ENCODE measurements at regions not wholly inside any gene's neighbourhood (a gene's known extent, or its start where the extent isn't known, plus 50 kb on each side); places are given as distances from the start of the nearest gene placed in this dataset.

DNA sequence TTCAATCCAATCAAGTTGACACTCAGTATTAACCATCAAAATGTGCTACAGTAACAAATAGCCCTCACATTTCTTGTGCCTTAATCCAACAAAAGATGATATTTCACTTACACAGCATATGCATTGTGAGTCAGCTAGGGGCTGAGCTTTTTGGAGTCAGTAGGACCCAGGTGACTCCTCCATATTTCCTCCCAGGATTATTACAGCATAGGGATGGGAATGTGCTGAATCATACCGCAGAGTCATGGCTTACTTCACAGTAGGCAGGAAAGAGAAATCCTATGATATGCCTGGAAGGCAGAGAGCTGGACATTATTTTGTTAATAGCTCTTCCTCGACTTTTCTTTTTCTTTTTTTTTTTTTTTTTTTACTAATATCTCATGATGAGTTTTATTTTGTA is 153.3 kb downstream of the TMEM182 start (continued):
- TF ChIP-seq, protein P1, sequence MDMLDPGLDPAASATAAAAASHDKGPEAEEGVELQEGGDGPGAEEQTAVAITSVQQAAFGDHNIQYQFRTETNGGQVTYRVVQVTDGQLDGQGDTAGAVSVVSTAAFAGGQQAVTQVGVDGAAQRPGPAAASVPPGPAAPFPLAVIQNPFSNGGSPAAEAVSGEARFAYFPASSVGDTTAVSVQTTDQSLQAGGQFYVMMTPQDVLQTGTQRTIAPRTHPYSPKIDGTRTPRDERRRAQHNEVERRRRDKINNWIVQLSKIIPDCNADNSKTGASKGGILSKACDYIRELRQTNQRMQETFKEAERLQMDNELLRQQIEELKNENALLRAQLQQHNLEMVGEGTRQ (CRISPR knock-in tag; IDR thresholded peaks at IDR 0.05): no peak
- TF ChIP-seq ZNF232 (CRISPR knock-in tag; IDR thresholded peaks at IDR 0.05): no peak
- no peak for TF ChIP-seq FOXP1 (CRISPR knock-in tag; IDR thresholded peaks at IDR 0.05; ENCODE audit: borderline replicate concordance)
- no peak for TF ChIP-seq ETV6 (CRISPR knock-in tag; IDR thresholded peaks at IDR 0.05)
- TF ChIP-seq, protein P2, sequence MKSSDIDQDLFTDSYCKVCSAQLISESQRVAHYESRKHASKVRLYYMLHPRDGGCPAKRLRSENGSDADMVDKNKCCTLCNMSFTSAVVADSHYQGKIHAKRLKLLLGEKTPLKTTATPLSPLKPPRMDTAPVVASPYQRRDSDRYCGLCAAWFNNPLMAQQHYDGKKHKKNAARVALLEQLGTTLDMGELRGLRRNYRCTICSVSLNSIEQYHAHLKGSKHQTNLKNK (CRISPR knock-in tag; IDR thresholded peaks at IDR 0.05): no peak
- TF ChIP-seq, protein P3, sequence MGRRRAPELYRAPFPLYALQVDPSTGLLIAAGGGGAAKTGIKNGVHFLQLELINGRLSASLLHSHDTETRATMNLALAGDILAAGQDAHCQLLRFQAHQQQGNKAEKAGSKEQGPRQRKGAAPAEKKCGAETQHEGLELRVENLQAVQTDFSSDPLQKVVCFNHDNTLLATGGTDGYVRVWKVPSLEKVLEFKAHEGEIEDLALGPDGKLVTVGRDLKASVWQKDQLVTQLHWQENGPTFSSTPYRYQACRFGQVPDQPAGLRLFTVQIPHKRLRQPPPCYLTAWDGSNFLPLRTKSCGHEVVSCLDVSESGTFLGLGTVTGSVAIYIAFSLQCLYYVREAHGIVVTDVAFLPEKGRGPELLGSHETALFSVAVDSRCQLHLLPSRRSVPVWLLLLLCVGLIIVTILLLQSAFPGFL (CRISPR knock-in tag; IDR thresholded peaks at IDR 0.05; ENCODE audit: borderline replicate concordance): no peak
- TF ChIP-seq, protein P4, sequence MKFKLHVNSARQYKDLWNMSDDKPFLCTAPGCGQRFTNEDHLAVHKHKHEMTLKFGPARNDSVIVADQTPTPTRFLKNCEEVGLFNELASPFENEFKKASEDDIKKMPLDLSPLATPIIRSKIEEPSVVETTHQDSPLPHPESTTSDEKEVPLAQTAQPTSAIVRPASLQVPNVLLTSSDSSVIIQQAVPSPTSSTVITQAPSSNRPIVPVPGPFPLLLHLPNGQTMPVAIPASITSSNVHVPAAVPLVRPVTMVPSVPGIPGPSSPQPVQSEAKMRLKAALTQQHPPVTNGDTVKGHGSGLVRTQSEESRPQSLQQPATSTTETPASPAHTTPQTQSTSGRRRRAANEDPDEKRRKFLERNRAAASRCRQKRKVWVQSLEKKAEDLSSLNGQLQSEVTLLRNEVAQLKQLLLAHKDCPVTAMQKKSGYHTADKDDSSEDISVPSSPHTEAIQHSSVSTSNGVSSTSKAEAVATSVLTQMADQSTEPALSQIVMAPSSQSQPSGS (CRISPR knock-in tag; IDR thresholded peaks at IDR 0.05; ENCODE audit: borderline replicate concordance, low read depth): no peak
- no peak for TF ChIP-seq NR3C1 (CRISPR knock-in tag; conservative IDR thresholded peaks at IDR 0.05; ENCODE audit: low read depth)
- TF ChIP-seq FOXK1 (CRISPR knock-in tag; IDR thresholded peaks at IDR 0.05): no peak
- TF ChIP-seq, protein P5, sequence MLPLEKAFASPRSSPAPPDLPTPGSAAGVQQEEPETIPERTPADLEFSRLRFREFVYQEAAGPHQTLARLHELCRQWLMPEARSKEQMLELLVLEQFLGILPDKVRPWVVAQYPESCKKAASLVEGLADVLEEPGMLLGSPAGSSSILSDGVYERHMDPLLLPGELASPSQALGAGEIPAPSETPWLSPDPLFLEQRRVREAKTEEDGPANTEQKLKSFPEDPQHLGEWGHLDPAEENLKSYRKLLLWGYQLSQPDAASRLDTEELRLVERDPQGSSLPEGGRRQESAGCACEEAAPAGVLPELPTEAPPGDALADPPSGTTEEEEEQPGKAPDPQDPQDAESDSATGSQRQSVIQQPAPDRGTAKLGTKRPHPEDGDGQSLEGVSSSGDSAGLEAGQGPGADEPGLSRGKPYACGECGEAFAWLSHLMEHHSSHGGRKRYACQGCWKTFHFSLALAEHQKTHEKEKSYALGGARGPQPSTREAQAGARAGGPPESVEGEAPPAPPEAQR (CRISPR knock-in tag; IDR thresholded peaks at IDR 0.05): no peak

DNA sequence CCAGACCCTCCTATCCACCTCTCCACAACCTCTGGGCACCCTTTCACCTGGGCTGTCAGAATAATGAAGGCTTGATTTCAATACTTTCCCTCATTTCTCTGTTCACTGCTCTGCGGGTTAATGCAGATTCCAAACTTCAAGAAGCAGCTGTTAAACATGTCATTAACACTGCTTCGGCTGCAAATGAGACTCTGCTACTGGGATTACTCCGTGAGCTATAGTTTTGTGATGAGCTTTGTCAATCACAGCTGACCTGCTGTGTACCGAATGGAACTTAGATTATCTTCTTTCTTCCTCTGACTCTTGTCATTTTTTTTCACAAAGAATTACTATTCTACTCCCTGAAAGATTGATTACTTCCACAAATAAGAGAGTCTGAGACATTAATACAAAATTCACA is 160.5 kb downstream of the TMEM182 start:
- Mint-ChIP-seq H3K4me3 (no peak overlapping the region), H3K4me1 (peaks cover 7% of the 10 kb centered on the region; the same call in 1 of the 2 replicates), H3K27me3 (ENCODE audit: low read depth) (no peaks in the 10 kb centered on the region), H3K36me3 (peaks cover 11% of the 10 kb centered on the region), H3K27ac (no peak overlapping the region), H3K9me3 (peaks cover 26% of the 10 kb centered on the region)
- ChIA-PET POLR2A (no interaction called here), CTCF (no interaction called here)
- no peak for ATAC-seq
- TF ChIP-seq NR2C2 (CRISPR knock-in tag; IDR thresholded peaks at IDR 0.05): no peak
- no peak for TF ChIP-seq TP53 (CRISPR knock-in tag; IDR thresholded peaks at IDR 0.05)
- no peak for DNase-seq (ENCODE audit: low spot score)

DNA sequence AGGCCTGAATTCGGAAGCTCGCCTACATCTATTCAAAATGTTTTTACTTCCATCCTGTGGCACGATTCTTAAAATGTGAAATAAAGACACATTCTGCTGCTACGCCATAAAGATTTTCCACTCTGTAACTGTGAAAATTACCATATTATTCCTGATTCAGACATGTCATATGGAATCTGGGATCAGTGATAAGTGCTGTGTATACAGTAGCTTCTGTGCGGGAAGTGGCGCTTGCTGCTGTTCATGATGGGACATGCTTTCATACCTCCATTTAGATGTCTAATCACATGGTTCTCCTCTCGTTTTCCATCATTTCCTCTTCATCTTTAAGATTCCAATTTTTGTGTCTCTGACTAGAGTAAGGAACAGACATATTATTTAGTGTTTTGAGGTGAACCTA is 163.2 kb downstream of the TMEM182 start:
- DNase-seq (ENCODE audit: low spot score) (no peak), ATAC-seq (no peak)
- POLR2A ChIA-PET: no interaction called here
- Mint-ChIP-seq H3K9me3 (peaks cover 8% of the 10 kb centered on the region; the same call in 1 of the 2 replicates), H3K4me3 (no peak overlapping the region), H3K27ac (no peak overlapping the region), H3K4me1 (peaks cover 8% of the 10 kb centered on the region), H3K27me3 (ENCODE audit: low read depth) (no peaks in the 10 kb centered on the region), H3K36me3 (no peaks in the 10 kb centered on the region)
- CTCF ChIA-PET: no interaction called here
- TF ChIP-seq FOXJ3 (CRISPR knock-in tag; IDR thresholded peaks at IDR 0.05; ENCODE audit: borderline replicate concordance): no peak
- no peak for TF ChIP-seq GRHL2 (CRISPR knock-in tag; IDR thresholded peaks at IDR 0.05; ENCODE audit: insufficient replicate concordance, severe bottlenecking)
- TF ChIP-seq, protein P6, sequence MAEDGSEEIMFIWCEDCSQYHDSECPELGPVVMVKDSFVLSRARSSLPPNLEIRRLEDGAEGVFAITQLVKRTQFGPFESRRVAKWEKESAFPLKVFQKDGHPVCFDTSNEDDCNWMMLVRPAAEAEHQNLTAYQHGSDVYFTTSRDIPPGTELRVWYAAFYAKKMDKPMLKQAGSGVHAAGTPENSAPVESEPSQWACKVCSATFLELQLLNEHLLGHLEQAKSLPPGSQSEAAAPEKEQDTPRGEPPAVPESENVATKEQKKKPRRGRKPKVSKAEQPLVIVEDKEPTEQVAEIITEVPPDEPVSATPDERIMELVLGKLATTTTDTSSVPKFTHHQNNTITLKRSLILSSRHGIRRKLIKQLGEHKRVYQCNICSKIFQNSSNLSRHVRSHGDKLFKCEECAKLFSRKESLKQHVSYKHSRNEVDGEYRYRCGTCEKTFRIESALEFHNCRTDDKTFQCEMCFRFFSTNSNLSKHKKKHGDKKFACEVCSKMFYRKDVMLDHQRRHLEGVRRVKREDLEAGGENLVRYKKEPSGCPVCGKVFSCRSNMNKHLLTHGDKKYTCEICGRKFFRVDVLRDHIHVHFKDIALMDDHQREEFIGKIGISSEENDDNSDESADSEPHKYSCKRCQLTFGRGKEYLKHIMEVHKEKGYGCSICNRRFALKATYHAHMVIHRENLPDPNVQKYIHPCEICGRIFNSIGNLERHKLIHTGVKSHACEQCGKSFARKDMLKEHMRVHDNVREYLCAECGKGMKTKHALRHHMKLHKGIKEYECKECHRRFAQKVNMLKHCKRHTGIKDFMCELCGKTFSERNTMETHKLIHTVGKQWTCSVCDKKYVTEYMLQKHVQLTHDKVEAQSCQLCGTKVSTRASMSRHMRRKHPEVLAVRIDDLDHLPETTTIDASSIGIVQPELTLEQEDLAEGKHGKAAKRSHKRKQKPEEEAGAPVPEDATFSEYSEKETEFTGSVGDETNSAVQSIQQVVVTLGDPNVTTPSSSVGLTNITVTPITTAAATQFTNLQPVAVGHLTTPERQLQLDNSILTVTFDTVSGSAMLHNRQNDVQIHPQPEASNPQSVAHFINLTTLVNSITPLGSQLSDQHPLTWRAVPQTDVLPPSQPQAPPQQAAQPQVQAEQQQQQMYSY (CRISPR knock-in tag; IDR thresholded peaks at IDR 0.05): no peak
- no peak for TF ChIP-seq SP1 (CRISPR knock-in tag; conservative IDR thresholded peaks at IDR 0.05)
- TF ChIP-seq, protein P7, sequence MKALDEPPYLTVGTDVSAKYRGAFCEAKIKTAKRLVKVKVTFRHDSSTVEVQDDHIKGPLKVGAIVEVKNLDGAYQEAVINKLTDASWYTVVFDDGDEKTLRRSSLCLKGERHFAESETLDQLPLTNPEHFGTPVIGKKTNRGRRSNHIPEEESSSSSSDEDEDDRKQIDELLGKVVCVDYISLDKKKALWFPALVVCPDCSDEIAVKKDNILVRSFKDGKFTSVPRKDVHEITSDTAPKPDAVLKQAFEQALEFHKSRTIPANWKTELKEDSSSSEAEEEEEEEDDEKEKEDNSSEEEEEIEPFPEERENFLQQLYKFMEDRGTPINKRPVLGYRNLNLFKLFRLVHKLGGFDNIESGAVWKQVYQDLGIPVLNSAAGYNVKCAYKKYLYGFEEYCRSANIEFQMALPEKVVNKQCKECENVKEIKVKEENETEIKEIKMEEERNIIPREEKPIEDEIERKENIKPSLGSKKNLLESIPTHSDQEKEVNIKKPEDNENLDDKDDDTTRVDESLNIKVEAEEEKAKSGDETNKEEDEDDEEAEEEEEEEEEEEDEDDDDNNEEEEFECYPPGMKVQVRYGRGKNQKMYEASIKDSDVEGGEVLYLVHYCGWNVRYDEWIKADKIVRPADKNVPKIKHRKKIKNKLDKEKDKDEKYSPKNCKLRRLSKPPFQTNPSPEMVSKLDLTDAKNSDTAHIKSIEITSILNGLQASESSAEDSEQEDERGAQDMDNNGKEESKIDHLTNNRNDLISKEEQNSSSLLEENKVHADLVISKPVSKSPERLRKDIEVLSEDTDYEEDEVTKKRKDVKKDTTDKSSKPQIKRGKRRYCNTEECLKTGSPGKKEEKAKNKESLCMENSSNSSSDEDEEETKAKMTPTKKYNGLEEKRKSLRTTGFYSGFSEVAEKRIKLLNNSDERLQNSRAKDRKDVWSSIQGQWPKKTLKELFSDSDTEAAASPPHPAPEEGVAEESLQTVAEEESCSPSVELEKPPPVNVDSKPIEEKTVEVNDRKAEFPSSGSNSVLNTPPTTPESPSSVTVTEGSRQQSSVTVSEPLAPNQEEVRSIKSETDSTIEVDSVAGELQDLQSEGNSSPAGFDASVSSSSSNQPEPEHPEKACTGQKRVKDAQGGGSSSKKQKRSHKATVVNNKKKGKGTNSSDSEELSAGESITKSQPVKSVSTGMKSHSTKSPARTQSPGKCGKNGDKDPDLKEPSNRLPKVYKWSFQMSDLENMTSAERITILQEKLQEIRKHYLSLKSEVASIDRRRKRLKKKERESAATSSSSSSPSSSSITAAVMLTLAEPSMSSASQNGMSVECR (CRISPR knock-in tag; IDR thresholded peaks at IDR 0.05; ENCODE audit: borderline replicate concordance): no peak
- TF ChIP-seq GABPB1 (CRISPR knock-in tag; IDR thresholded peaks at IDR 0.05): no peak

All from WTC11 (cell line).